ENCODE measurements at regions not wholly inside any gene's neighbourhood (a gene's known extent, or its start where the extent isn't known, plus 50 kb on each side); places are given as distances from the start of the nearest gene placed in this dataset.
A peak's percentile ranks its signal among the peaks of the same experiment; 100 is the strongest.

GRCh38 chr10:55500931-55501559, 700.0 kb upstream of the PCDH15 start:
- no peak for DNase-seq (ENCODE audit: low read depth, low spot score)
- H3K79me2 ChIP-seq (ENCODE audit: control insufficient read depth, insufficient read depth, low read length), result no peaks in the 10 kb centered on the region
- dilution Hi-C loops (cut with MboI; ENCODE audit: extremely low pct_ligation_motif_present, low sequenced_read_pairs), result no loop called here
- H3K27ac ChIP-seq (ENCODE audit: control insufficient read depth, insufficient read depth, low read length), result no peak overlapping the region
- no peaks in the 10 kb centered on the region for H4K20me1 ChIP-seq (ENCODE audit: control insufficient read depth, extremely low read depth, insufficient read depth, low read length)
- no peaks in the 10 kb centered on the region for H3K27me3 ChIP-seq (ENCODE audit: control insufficient read depth, extremely low read depth, insufficient read depth, low read length)
- no peaks in the 10 kb centered on the region for H3K4me1 ChIP-seq (ENCODE audit: control insufficient read depth, extremely low read depth, insufficient read depth, low read length)
- no peaks in the 10 kb centered on the region for H3K36me3 ChIP-seq (ENCODE audit: control insufficient read depth in 2 of 2, extremely low read depth in 1 of 2, insufficient read depth in 2 of 2, low read length in 2 of 2)
- TF ChIP-seq EZH2 (IDR thresholded peaks at IDR 0.05; ENCODE audit: low read length), result no peak
- peak; percentile 55 to 70 (median 62) for TF ChIP-seq CTCF (optimal IDR thresholded peaks at IDR 0.05 in 1 of 3, IDR thresholded peaks at IDR 0.05 in 1 of 3, conservative IDR thresholded peaks at IDR 0.05 in 1 of 3; ENCODE audit: extremely low read depth in 1 of 3, insufficient read depth in 2 of 3, low read length in 3 of 3)
- H2AFZ ChIP-seq (ENCODE audit: control insufficient read depth, low read length), result no peak overlapping the region
- no peak overlapping the region for H3K9ac ChIP-seq (ENCODE audit: control insufficient read depth, extremely low read depth, insufficient read depth, low read length)
- no peaks in the 10 kb centered on the region for H3K9me1 ChIP-seq (ENCODE audit: control insufficient read depth, extremely low read depth, insufficient read depth, low read length)
- no peak for FAIRE-seq
- H3K9me3 ChIP-seq (ENCODE audit: control insufficient read depth, low read depth, low read length), result no peaks in the 10 kb centered on the region
- no peak overlapping the region for H3K4me2 ChIP-seq (ENCODE audit: control insufficient read depth, extremely low read depth, insufficient read depth, low read depth, low read length)
- no peak overlapping the region for H3K4me3 ChIP-seq (ENCODE audit: control insufficient read depth in 2 of 3, extremely low read depth in 1 of 3, insufficient read depth in 2 of 3, low read depth in 1 of 3, low read length in 3 of 3)

GRCh38 chr10:55497893-55498499, 697.0 kb upstream of the PCDH15 start:
- H3K4me2 ChIP-seq (ENCODE audit: control insufficient read depth, extremely low read depth, insufficient read depth, low read depth, low read length), result no peak overlapping the region
- no peak overlapping the region for H3K27ac ChIP-seq (ENCODE audit: control insufficient read depth, insufficient read depth, low read length)
- no peaks in the 10 kb centered on the region for H3K9me1 ChIP-seq (ENCODE audit: control insufficient read depth, extremely low read depth, insufficient read depth, low read length)
- no peaks in the 10 kb centered on the region for H3K36me3 ChIP-seq (ENCODE audit: control insufficient read depth in 2 of 2, extremely low read depth in 1 of 2, insufficient read depth in 2 of 2, low read length in 2 of 2)
- no peaks in the 10 kb centered on the region for H3K4me1 ChIP-seq (ENCODE audit: control insufficient read depth, extremely low read depth, insufficient read depth, low read length)
- no peak overlapping the region for H3K4me3 ChIP-seq (ENCODE audit: control insufficient read depth in 2 of 3, extremely low read depth in 1 of 3, insufficient read depth in 2 of 3, low read depth in 1 of 3, low read length in 3 of 3)
- TF ChIP-seq CTCF (optimal IDR thresholded peaks at IDR 0.05 in 1 of 3, IDR thresholded peaks at IDR 0.05 in 1 of 3, conservative IDR thresholded peaks at IDR 0.05 in 1 of 3; ENCODE audit: extremely low read depth in 1 of 3, insufficient read depth in 2 of 3, low read length in 3 of 3) (no peak), EZH2 (IDR thresholded peaks at IDR 0.05; ENCODE audit: low read length) (no peak)
- H3K79me2 ChIP-seq (ENCODE audit: control insufficient read depth, insufficient read depth, low read length), result no peaks in the 10 kb centered on the region
- H4K20me1 ChIP-seq (ENCODE audit: control insufficient read depth, extremely low read depth, insufficient read depth, low read length), result no peaks in the 10 kb centered on the region
- no peak overlapping the region for H3K9ac ChIP-seq (ENCODE audit: control insufficient read depth, extremely low read depth, insufficient read depth, low read length)
- no peaks in the 10 kb centered on the region for H3K9me3 ChIP-seq (ENCODE audit: control insufficient read depth, low read depth, low read length)
- H3K27me3 ChIP-seq (ENCODE audit: control insufficient read depth, extremely low read depth, insufficient read depth, low read length), result no peaks in the 10 kb centered on the region
- H2AFZ ChIP-seq (ENCODE audit: control insufficient read depth, low read length), result no peak overlapping the region
- DNase-seq (ENCODE audit: low read depth, low spot score), result no peak
- no peak for FAIRE-seq
- dilution Hi-C loops (cut with MboI; ENCODE audit: extremely low pct_ligation_motif_present, low sequenced_read_pairs), result no loop called here
